ENCODE measurements at regions not wholly inside any gene's neighbourhood (a gene's known extent, or its start where the extent isn't known, plus 50 kb on each side); places are given as distances from the start of the nearest gene placed in this dataset.

DNA sequence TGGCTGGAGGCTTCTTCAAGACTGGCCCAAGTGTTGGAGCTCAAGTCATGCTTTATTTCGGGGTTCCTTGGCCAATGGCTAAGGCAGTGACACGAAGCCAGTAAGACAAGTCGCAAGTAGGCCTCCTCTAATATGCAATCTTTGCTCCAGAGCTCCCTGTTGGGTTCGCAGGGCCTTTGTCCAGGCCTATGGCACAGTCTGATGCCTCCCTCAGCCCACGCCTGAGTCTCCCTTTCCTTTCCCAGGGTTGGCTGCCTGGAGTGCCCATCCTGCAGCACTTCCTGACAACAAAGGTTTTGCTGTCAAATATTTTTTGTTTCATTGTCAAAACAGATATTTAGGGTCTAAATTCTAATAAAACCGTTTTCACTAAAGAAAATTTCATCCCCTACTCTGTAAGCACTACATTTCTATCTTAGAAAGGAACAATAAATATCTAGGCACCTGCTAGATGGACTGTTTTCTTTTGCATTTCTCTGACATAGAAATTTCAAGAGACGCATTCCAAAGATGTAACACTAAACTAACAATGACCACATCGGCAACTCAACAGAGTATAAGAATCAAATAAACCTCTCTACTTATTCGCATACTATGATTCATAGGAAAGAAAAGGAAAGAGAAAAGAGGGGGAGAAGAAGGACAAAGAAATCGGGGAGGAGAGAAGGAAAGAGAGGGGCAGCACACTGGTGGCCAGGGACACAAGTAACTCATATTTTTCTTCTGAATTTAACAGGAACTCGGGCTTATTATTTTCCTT, 393.1 kb upstream of the ATP11B start:
- H3K27me3 ChIP-seq (ENCODE audit: control insufficient read depth in 4 of 4, insufficient read depth in 4 of 4, low read length in 3 of 4): peaks cover 0 to 2% (median 0%) of the 10 kb centered on the region in 4 donors
- 76% methylated on average over 11 of the region's 11 CpGs for WGBS
- TF ChIP-seq NR2F2 (IDR thresholded peaks at IDR 0.05): no peak
- no peak for TF ChIP-seq TAF1 (conservative IDR thresholded peaks at IDR 0.05)
- TF ChIP-seq RXRA (IDR thresholded peaks at IDR 0.05): no peak
- H3K9ac ChIP-seq (ENCODE audit: low read depth in 1 of 2, low read length in 2 of 2): no peak overlapping the region
- DNase-seq (ENCODE audit: low spot score): no peak
- no peak overlapping the region for H3K27ac ChIP-seq (ENCODE audit: low read depth in 1 of 2, low read length in 2 of 2)
- no peaks in the 10 kb centered on the region for H3K4me1 ChIP-seq (ENCODE audit: control insufficient read depth in 4 of 4, insufficient read depth in 4 of 4, low read length in 3 of 4)
- no peaks in the 10 kb centered on the region for H3K9me3 ChIP-seq (ENCODE audit: control insufficient read depth in 4 of 4, low read length in 3 of 4)
- H3K4me3 ChIP-seq (ENCODE audit: low read depth in 1 of 3, low read length in 3 of 3): no peak overlapping the region
- H3K36me3 ChIP-seq (ENCODE audit: control insufficient read depth in 4 of 4, insufficient read depth in 3 of 4, low read depth in 1 of 4, low read length in 3 of 4): no peaks in the 10 kb centered on the region

DNA sequence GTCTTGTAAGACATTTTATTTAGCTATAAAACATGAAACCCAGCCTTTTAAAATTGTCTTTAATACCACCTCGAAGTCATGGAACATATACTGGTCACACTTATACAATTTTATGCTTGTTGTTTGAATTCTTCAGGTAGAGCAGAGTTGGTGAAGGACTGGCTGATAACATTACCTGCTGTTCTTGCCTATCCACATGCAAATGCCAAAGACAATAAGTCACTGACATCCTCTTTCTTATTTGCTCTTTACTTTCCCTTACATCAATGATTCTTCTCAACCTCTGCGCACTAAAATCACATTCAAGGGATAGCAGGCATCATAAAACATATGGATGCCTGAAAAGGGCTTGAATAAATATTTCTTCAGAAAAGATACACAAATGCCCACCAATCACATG, 392.5 kb upstream of the ATP11B start:
- no peak for DNase-seq (ENCODE audit: low spot score)
- peaks cover 0 to 3% (median under 1%) of the 10 kb centered on the region in 4 donors for H3K27me3 ChIP-seq (ENCODE audit: control insufficient read depth in 4 of 4, insufficient read depth in 4 of 4, low read length in 3 of 4)
- no peak for TF ChIP-seq FOXA2 (IDR thresholded peaks at IDR 0.05)
- TF ChIP-seq YY1 (IDR thresholded peaks at IDR 0.05): no peak
- TF ChIP-seq, protein P1, sequence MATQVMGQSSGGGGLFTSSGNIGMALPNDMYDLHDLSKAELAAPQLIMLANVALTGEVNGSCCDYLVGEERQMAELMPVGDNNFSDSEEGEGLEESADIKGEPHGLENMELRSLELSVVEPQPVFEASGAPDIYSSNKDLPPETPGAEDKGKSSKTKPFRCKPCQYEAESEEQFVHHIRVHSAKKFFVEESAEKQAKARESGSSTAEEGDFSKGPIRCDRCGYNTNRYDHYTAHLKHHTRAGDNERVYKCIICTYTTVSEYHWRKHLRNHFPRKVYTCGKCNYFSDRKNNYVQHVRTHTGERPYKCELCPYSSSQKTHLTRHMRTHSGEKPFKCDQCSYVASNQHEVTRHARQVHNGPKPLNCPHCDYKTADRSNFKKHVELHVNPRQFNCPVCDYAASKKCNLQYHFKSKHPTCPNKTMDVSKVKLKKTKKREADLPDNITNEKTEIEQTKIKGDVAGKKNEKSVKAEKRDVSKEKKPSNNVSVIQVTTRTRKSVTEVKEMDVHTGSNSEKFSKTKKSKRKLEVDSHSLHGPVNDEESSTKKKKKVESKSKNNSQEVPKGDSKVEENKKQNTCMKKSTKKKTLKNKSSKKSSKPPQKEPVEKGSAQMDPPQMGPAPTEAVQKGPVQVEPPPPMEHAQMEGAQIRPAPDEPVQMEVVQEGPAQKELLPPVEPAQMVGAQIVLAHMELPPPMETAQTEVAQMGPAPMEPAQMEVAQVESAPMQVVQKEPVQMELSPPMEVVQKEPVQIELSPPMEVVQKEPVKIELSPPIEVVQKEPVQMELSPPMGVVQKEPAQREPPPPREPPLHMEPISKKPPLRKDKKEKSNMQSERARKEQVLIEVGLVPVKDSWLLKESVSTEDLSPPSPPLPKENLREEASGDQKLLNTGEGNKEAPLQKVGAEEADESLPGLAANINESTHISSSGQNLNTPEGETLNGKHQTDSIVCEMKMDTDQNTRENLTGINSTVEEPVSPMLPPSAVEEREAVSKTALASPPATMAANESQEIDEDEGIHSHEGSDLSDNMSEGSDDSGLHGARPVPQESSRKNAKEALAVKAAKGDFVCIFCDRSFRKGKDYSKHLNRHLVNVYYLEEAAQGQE (IDR thresholded peaks at IDR 0.05): no peak
- TF ChIP-seq EGR1 (IDR thresholded peaks at IDR 0.05; ENCODE audit: low read depth in 2 of 2): no peak
- no peak for TF ChIP-seq RXRA (IDR thresholded peaks at IDR 0.05)
- no peak for TF ChIP-seq TAF1 (conservative IDR thresholded peaks at IDR 0.05)
- TF ChIP-seq HNF4A (conservative IDR thresholded peaks at IDR 0.05): no peak
- TF ChIP-seq, protein P2, sequence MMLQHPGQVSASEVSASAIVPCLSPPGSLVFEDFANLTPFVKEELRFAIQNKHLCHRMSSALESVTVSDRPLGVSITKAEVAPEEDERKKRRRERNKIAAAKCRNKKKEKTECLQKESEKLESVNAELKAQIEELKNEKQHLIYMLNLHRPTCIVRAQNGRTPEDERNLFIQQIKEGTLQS (IDR thresholded peaks at IDR 0.05): no peak
- no peaks in the 10 kb centered on the region for H3K36me3 ChIP-seq (ENCODE audit: control insufficient read depth in 4 of 4, insufficient read depth in 3 of 4, low read depth in 1 of 4, low read length in 3 of 4)
- H3K27ac ChIP-seq (ENCODE audit: low read depth in 1 of 2, low read length in 2 of 2): no peak overlapping the region
- H3K9me3 ChIP-seq (ENCODE audit: control insufficient read depth in 4 of 4, low read length in 3 of 4): no peaks in the 10 kb centered on the region
- no peak overlapping the region for H3K4me3 ChIP-seq (ENCODE audit: low read depth in 1 of 3, low read length in 3 of 3)
- 60% methylated on average over 2 of the region's 2 CpGs for WGBS
- no peak overlapping the region for H3K9ac ChIP-seq (ENCODE audit: low read depth in 1 of 2, low read length in 2 of 2)
- no peaks in the 10 kb centered on the region for H3K4me1 ChIP-seq (ENCODE audit: control insufficient read depth in 4 of 4, insufficient read depth in 4 of 4, low read length in 3 of 4)

DNA sequence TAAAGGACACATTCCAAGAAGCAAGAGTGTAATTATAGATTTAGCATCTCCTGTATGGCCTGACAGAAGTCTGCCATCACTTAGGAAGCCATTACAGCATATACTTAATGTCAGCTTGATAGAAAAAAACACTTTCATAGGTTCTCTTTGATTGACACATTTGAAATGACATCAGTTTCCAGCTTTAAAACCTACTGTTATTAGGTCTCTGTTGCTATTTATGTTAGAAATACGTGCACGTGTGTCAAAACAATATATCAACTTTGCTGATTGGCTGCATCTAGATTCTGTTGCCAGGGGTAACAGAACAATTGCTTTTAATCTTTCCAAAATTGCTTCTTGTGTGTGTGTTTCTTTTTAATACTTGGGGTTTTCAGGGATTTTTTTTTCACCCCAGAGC, 389.3 kb upstream of the ATP11B start:
- peaks cover 0 to 3% (median under 1%) of the 10 kb centered on the region in 4 donors for H3K27me3 ChIP-seq (ENCODE audit: control insufficient read depth in 4 of 4, insufficient read depth in 4 of 4, low read length in 3 of 4)
- H3K9ac ChIP-seq (ENCODE audit: low read depth in 1 of 2, low read length in 2 of 2): no peak overlapping the region
- no peak for DNase-seq (ENCODE audit: low spot score)
- H3K4me1 ChIP-seq (ENCODE audit: control insufficient read depth in 4 of 4, insufficient read depth in 4 of 4, low read length in 3 of 4): no peaks in the 10 kb centered on the region
- H3K4me3 ChIP-seq (ENCODE audit: low read depth in 1 of 3, low read length in 3 of 3): no peak overlapping the region
- 88% methylated on average over 2 of the region's 2 CpGs for WGBS
- H3K27ac ChIP-seq (ENCODE audit: low read depth in 1 of 2, low read length in 2 of 2): no peak overlapping the region
- H3K9me3 ChIP-seq (ENCODE audit: control insufficient read depth in 4 of 4, low read length in 3 of 4): no peaks in the 10 kb centered on the region
- no peaks in the 10 kb centered on the region for H3K36me3 ChIP-seq (ENCODE audit: control insufficient read depth in 4 of 4, insufficient read depth in 3 of 4, low read depth in 1 of 4, low read length in 3 of 4)
- TF ChIP-seq SP1 (IDR thresholded peaks at IDR 0.05) (no peak), YY1 (IDR thresholded peaks at IDR 0.05) (no peak), TAF1 (conservative IDR thresholded peaks at IDR 0.05) (no peak), RAD21 (IDR thresholded peaks at IDR 0.05) (no peak), NR2F2 (IDR thresholded peaks at IDR 0.05) (no peak), HNF4G (IDR thresholded peaks at IDR 0.05) (no peak), HNF4A (conservative IDR thresholded peaks at IDR 0.05) (no peak), EGR1 (IDR thresholded peaks at IDR 0.05; ENCODE audit: low read depth in 2 of 2) (no peak)
- TF ChIP-seq, protein P1 (IDR thresholded peaks at IDR 0.05): no peak
- TF ChIP-seq, protein P3, sequence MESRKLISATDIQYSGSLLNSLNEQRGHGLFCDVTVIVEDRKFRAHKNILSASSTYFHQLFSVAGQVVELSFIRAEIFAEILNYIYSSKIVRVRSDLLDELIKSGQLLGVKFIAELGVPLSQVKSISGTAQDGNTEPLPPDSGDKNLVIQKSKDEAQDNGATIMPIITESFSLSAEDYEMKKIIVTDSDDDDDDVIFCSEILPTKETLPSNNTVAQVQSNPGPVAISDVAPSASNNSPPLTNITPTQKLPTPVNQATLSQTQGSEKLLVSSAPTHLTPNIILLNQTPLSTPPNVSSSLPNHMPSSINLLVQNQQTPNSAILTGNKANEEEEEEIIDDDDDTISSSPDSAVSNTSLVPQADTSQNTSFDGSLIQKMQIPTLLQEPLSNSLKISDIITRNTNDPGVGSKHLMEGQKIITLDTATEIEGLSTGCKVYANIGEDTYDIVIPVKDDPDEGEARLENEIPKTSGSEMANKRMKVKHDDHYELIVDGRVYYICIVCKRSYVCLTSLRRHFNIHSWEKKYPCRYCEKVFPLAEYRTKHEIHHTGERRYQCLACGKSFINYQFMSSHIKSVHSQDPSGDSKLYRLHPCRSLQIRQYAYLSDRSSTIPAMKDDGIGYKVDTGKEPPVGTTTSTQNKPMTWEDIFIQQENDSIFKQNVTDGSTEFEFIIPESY (IDR thresholded peaks at IDR 0.05): no peak
- TF ChIP-seq, protein P4, sequence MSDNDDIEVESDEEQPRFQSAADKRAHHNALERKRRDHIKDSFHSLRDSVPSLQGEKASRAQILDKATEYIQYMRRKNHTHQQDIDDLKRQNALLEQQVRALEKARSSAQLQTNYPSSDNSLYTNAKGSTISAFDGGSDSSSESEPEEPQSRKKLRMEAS (IDR thresholded peaks at IDR 0.05): no peak
- TF ChIP-seq, protein P5, sequence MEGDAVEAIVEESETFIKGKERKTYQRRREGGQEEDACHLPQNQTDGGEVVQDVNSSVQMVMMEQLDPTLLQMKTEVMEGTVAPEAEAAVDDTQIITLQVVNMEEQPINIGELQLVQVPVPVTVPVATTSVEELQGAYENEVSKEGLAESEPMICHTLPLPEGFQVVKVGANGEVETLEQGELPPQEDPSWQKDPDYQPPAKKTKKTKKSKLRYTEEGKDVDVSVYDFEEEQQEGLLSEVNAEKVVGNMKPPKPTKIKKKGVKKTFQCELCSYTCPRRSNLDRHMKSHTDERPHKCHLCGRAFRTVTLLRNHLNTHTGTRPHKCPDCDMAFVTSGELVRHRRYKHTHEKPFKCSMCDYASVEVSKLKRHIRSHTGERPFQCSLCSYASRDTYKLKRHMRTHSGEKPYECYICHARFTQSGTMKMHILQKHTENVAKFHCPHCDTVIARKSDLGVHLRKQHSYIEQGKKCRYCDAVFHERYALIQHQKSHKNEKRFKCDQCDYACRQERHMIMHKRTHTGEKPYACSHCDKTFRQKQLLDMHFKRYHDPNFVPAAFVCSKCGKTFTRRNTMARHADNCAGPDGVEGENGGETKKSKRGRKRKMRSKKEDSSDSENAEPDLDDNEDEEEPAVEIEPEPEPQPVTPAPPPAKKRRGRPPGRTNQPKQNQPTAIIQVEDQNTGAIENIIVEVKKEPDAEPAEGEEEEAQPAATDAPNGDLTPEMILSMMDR (IDR thresholded peaks at IDR 0.05; ENCODE audit: low read depth, low read length, missing input control): no peak
